Body of pancreas (tissue), 4 donors: ENCODE measurements at regions not wholly inside any gene's neighbourhood (a gene's known extent, or its start where the extent isn't known, plus 50 kb on each side); places are given as distances from the start of the nearest gene placed in this dataset.
A peak's percentile ranks its signal among the peaks of the same experiment; 100 is the strongest.

ENCODE experiments used
- POLR2A ChIP-seq, 3 donors: fragments of 450-650 bp; IDR thresholded peaks; one replicate each; pipeline ENCODE4 v1.6.1; 2016; ENCODE audit warnings: antibody characterized with exemption in 3 of 3, mild to moderate bottlenecking in 2 of 3
- TF ChIP-seq, protein P1 (sequence below), 7 experiments: fragments of 450-650 bp in 4 of 7; fragments of 200-600 bp in 3 of 7; sonication (generic) in 3 of 7; IDR thresholded peaks; one replicate each; pipeline ENCODE4 v1.5.1; 2016 to 2019; ENCODE audit warnings: antibody characterized with exemption in 7 of 7

- TF ChIP-seq, protein P1, sequence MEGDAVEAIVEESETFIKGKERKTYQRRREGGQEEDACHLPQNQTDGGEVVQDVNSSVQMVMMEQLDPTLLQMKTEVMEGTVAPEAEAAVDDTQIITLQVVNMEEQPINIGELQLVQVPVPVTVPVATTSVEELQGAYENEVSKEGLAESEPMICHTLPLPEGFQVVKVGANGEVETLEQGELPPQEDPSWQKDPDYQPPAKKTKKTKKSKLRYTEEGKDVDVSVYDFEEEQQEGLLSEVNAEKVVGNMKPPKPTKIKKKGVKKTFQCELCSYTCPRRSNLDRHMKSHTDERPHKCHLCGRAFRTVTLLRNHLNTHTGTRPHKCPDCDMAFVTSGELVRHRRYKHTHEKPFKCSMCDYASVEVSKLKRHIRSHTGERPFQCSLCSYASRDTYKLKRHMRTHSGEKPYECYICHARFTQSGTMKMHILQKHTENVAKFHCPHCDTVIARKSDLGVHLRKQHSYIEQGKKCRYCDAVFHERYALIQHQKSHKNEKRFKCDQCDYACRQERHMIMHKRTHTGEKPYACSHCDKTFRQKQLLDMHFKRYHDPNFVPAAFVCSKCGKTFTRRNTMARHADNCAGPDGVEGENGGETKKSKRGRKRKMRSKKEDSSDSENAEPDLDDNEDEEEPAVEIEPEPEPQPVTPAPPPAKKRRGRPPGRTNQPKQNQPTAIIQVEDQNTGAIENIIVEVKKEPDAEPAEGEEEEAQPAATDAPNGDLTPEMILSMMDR (IDR thresholded peaks at IDR 0.05) = peak; percentile 13 to 69 (median 44)
- peak in 1 of 3 donors; percentile 53 for TF ChIP-seq POLR2A (IDR thresholded peaks at IDR 0.05)
Measured at GRCh38 chr2:9768388-9768787, 74.9 kb upstream of the TAF1B start.
